Adrenal gland (tissue), 9 donors: ENCODE measurements at regions not wholly inside any gene's neighbourhood (a gene's known extent, or its start where the extent isn't known, plus 50 kb on each side); places are given as distances from the start of the nearest gene placed in this dataset.
"Not testable (repeated sequence)": the region's sequence is repeated elsewhere in the genome, so short reads cannot be mapped to it uniquely, and the experiment has no call there.

ENCODE experiments used
- DNase-seq, 7 donors: peaks; one replicate each; pipeline ENCODE4 v3.0.0-alpha.2; 2019 to 2020
- H3K27ac ChIP-seq, 5 donors: fragments of 200-600 bp; sonication (generic) in 4 of 5; 1 replicate in 3 of 5; 2 replicates in 2 of 5; pipeline versions ENCODE4 v1.5.1 to v1.8.0; 2016 to 2020; ENCODE audit warnings: mild to moderate bottlenecking in 1 of 5
- H3K27me3 ChIP-seq: fragments of 200-600 bp; 2 replicates; pipeline ENCODE4 v1.8.0; 2021
- H3K36me3 ChIP-seq, 2 donors: fragments of 200-600 bp; replicated peaks in 1 of 2; 1 replicate in 1 of 2; 2 replicates in 1 of 2; pipeline versions ENCODE4 v1.5.1 to v1.8.0; 2018 to 2022
- H3K4me1 ChIP-seq, 2 donors: fragments of 200-600 bp; replicated peaks in 1 of 2; 1 replicate in 1 of 2; 2 replicates in 1 of 2; pipeline versions ENCODE4 v1.5.1 to v1.8.0; 2018 to 2021
- H3K4me3 ChIP-seq, 4 donors: fragments of 200-600 bp; sonication (generic) in 3 of 4; one replicate each; pipeline ENCODE4 v1.5.1; 2016 to 2018
- H3K9me3 ChIP-seq, 3 donors: fragments of 200-600 bp; sonication (generic) in 1 of 3; replicated peaks in 1 of 3; 1 replicate in 2 of 3; 2 replicates in 1 of 3; pipeline versions ENCODE4 v1.5.1 to v1.8.0; 2016 to 2021
- POLR2A ChIP-seq, 2 donors: fragments of 450-650 bp; IDR thresholded peaks; one replicate each; pipeline ENCODE4 v1.6.1; 2017; ENCODE audit warnings: antibody characterized with exemption in 2 of 2, mild to moderate bottlenecking in 2 of 2, moderate library complexity in 1 of 2
- WGBS, 4 donors: extraction: QIAGEN DNeasy Blood & Tissue Kit in 2 of 4; methylation state at CpG; one replicate each; pipeline versions ENCODE4 v1.1.5 to v1.1.7; 2013 to 2017; 5-methylcytosine and 5-hydroxymethylcytosine counted together
- intact Hi-C, 2 donors: fragments of 100-400 bp; cut with DNase I; formaldehyde crosslinking; loops; one replicate each; pipeline versions ENCODE4 v1.14.1 to v1.15.0; 2022 to 2023
- TF ChIP-seq, protein P1 (sequence below), 6 experiments: fragments of 450-650 bp in 4 of 6; fragments of 200-600 bp in 2 of 6; sonication (generic) in 1 of 6; IDR thresholded peaks; 1 replicate in 5 of 6; 2 replicates in 1 of 6; pipeline versions ENCODE4 v1.5.1 to v1.8.0; 2016 to 2021; ENCODE audit warnings: antibody characterized with exemption in 6 of 6, mild to moderate bottlenecking in 2 of 6, moderate library complexity in 1 of 6
- donor health status: healthy with polysubstance abuse.
- donor health status: Bipolar disorder and iron deficiency.
- donor health status: DM: yes; HTN: yes; CAD: no.
- donor health status: DM: no; HTN: no; CAD: no.
- donor health status: DM: no; HTN: no; CAD: no.

DNA sequence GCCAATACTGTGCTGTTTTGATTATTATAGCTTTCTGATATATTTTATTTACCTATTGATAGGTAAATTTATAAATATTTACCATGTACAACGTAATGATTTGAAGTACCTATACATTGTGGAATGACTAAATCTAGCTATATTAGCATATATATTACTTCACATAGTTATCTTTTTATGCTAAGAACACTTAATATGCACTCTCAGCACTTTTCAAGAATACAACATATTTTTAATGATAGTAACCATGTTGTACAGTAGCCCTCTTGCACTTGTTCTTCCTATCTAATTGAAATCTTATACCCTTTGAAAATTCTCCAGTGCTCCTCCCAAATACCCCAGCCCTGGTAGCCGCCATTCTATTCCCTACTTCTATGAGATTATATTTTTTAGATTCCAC lies 604.0 kb upstream of the KIF2B start:
- Histone ChIP-seq H3K36me3 (no peaks in the 10 kb centered on the region), H3K27ac (no peak overlapping the region), H3K4me1 (no peaks in the 10 kb centered on the region), H3K4me3 (no peak overlapping the region), H3K27me3 (no peaks in the 10 kb centered on the region), H3K9me3 (no peaks in the 10 kb centered on the region)
- WGBS, 4 donors: 66 to 73% (median 69%) methylated on average over 2 of the region's 2 CpGs
- intact Hi-C loops: no loop called here
- no peak for DNase-seq
- TF ChIP-seq POLR2A (IDR thresholded peaks at IDR 0.05): no peak
- TF ChIP-seq, protein P1, sequence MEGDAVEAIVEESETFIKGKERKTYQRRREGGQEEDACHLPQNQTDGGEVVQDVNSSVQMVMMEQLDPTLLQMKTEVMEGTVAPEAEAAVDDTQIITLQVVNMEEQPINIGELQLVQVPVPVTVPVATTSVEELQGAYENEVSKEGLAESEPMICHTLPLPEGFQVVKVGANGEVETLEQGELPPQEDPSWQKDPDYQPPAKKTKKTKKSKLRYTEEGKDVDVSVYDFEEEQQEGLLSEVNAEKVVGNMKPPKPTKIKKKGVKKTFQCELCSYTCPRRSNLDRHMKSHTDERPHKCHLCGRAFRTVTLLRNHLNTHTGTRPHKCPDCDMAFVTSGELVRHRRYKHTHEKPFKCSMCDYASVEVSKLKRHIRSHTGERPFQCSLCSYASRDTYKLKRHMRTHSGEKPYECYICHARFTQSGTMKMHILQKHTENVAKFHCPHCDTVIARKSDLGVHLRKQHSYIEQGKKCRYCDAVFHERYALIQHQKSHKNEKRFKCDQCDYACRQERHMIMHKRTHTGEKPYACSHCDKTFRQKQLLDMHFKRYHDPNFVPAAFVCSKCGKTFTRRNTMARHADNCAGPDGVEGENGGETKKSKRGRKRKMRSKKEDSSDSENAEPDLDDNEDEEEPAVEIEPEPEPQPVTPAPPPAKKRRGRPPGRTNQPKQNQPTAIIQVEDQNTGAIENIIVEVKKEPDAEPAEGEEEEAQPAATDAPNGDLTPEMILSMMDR (IDR thresholded peaks at IDR 0.05): no peak

DNA sequence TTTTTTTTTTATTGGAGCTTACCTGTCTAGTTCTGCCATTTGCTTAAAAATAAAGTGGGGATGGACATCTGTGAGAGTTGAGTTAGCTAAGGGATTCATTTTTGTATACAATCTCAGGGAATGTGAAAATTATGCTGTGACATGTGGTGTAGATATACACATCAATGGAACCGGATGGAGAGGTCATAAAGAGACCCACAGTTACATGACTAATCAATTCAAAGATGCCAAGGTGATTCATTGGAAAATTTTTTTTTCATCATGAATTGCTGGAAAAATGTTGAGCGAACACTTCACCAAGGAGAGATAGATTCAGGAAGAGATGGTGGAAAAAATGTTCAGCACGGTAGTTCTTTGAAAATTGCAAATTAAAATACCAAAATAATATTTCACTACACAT lies 605.4 kb upstream of the KIF2B start:
- Histone ChIP-seq H3K27ac (no peak overlapping the region), H3K27me3 (no peaks in the 10 kb centered on the region), H3K9me3 (no peaks in the 10 kb centered on the region), H3K4me3 (no peak overlapping the region), H3K36me3 (no peaks in the 10 kb centered on the region), H3K4me1 (no peaks in the 10 kb centered on the region)
- intact Hi-C loops: no loop called here
- 70 to 89% (median 81%) methylated on average over 3 of the region's 3 CpGs for WGBS, 4 donors
- TF ChIP-seq, protein P1 (IDR thresholded peaks at IDR 0.05): no peak
- no peak for TF ChIP-seq POLR2A (IDR thresholded peaks at IDR 0.05)
- no peak for DNase-seq

DNA sequence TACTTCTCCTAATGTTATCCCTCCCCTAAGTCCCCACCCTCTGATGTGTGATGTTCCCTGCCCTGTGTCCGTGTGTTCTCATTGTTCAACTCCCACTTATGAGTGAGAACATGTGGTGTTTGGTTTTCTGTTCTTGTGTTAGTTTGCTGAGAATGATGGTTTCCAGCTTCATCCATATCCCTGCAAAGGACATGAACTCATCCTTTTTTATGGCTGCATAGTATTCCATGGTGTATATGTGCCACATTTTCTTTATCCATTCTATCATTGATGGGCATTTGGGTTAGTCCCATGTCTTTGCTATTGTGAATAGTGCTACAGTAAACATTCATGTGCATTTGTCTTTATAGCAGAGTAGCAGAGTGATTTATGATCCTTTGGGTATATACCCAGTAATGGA lies 613.8 kb upstream of the KIF2B start:
- H3K36me3 ChIP-seq, DNase-seq, H3K4me1 ChIP-seq, H3K4me3 ChIP-seq, H3K27me3 ChIP-seq, intact Hi-C loops, H3K27ac ChIP-seq, H3K9me3 ChIP-seq: not testable (repeated sequence)
- 55 to 79% (median 76%) methylated on average over 1 of the region's 1 CpG for WGBS, 4 donors

DNA sequence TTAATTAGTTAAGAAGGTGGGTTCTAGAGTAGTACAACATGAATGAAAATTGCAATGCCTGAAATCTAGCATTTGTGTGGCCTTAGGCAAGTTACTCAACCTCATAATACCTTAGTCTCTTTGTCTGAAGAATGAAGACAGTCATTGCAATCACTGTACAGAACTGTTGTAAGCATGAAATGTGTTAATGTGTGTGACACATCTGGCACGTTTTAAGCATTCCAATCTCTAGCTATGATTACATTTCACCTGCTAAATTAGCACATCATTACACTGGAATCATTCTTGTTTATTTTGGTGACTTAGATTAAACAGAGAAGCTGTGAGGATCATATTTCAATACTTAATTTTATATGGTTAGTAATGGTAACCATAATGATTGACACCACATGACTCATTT lies 629.7 kb upstream of the KIF2B start:
- DNase-seq: no peak
- Histone ChIP-seq H3K4me1 (no peaks in the 10 kb centered on the region), H3K27ac (no peak overlapping the region), H3K27me3 (no peaks in the 10 kb centered on the region), H3K9me3 (no peaks in the 10 kb centered on the region), H3K4me3 (no peak overlapping the region), H3K36me3 (no peaks in the 10 kb centered on the region)
- intact Hi-C loops: no loop called here
- no peak for TF ChIP-seq POLR2A (IDR thresholded peaks at IDR 0.05)
- TF ChIP-seq, protein P1 (IDR thresholded peaks at IDR 0.05): no peak
- 44 to 51% (median 50%) methylated on average over 1 of the region's 1 CpG for WGBS, 4 donors

DNA sequence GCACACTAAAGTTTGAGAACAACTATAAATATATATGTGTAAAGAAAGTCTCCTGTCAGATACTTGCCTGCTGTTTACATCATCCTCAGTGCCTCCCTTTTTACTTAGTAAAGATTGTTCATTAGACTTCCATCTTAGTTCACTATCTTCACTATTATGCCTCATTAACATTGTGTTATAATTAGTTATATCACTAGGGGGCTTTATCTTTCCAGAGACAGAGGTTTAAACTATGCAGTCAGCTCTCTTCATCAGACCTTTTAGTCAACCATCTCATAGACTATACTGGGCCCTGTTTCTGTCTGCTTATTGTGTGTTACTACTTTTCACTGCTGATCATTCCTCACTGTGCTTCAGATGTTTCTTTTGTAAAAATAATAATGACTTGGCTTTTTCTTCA lies 630.8 kb upstream of the KIF2B start:
- Histone ChIP-seq H3K4me1 (no peaks in the 10 kb centered on the region), H3K27ac (no peak overlapping the region), H3K9me3 (no peaks in the 10 kb centered on the region), H3K27me3 (no peaks in the 10 kb centered on the region), H3K36me3 (no peaks in the 10 kb centered on the region), H3K4me3 (no peak overlapping the region)
- TF ChIP-seq, protein P1 (IDR thresholded peaks at IDR 0.05): no peak
- TF ChIP-seq POLR2A (IDR thresholded peaks at IDR 0.05): no peak
- intact Hi-C loops: no loop called here
- DNase-seq: no peak
